Neural progenitor cell (in vitro differentiated cells): ENCODE measurements at regions not wholly inside any gene's neighbourhood (a gene's known extent, or its start where the extent isn't known, plus 50 kb on each side); places are given as distances from the start of the nearest gene placed in this dataset.

Experiments
- CTCF ChIP-seq: fragments of 200-600 bp; sonication (generic); IDR thresholded peaks from 2 replicates; pipeline ENCODE4 v1.5.1; 2017; ENCODE audit warnings: antibody characterized with exemption, mild to moderate bottlenecking
- EZH2phosphoT487 ChIP-seq: fragments of 200-600 bp; sonication (generic); IDR thresholded peaks from 2 replicates; pipeline ENCODE4 v1.6.1; 2017; ENCODE audit warnings: antibody characterized with exemption

GRCh38 chr4:170202721-170203120, 113.0 kb upstream of the AADAT start:
- TF ChIP-seq EZH2phosphoT487 (no peak), CTCF (no peak)
